Mammary epithelial cell (primary cell): ENCODE measurements at regions not wholly inside any gene's neighbourhood (a gene's known extent, or its start where the extent isn't known, plus 50 kb on each side); places are given as distances from the start of the nearest gene placed in this dataset.
A peak's percentile ranks its signal among the peaks of the same experiment; 100 is the strongest.

Source experiments
- CTCF ChIP-seq, 2 donors: IDR thresholded peaks in 1 of 2; conservative IDR thresholded peaks in 1 of 2; 2 replicates each; pipeline ENCODE4 v1.5.1; 2011 to 2012; ENCODE audit warnings: inconsistent platforms in 2 of 2, low read length in 2 of 2, mild to moderate bottlenecking in 2 of 2, control low read depth in 1 of 2, low read depth in 1 of 2; ENCODE audit not compliant: insufficient read depth in 1 of 2; ENCODE audit errors: extremely low read depth in 1 of 2
- EZH2 ChIP-seq: IDR thresholded peaks from 2 replicates; pipeline ENCODE4 v1.6.1; 2012; ENCODE audit warnings: low read length, inconsistent platforms, borderline replicate concordance

DNA sequence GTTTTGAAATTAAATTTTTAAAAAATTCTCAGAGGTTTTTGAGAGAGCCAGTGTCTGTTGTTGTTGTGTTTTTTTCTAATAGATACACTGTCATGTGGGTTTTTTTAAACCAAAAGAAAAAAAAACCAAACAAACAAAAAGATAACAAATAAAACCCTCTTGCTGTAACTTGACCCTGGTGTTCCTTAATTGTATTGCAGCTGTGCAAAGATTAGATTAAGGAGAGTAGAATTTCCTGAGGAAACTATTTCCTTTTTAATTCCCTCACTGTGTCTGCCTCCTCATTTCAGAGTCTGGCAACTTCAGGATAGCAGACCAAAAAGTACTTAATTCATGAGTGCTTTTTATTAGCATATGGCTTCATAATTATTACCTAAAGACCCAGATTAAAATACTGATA, 281.9 kb downstream of the EPM2A start:
- peak; percentile 36 to 42 for TF ChIP-seq CTCF (conservative IDR thresholded peaks at IDR 0.05 in 1 of 2, IDR thresholded peaks at IDR 0.05 in 1 of 2; ENCODE audit: extremely low read depth in 1 of 2, insufficient read depth in 1 of 2, low read depth in 1 of 2, low read length in 2 of 2)
- TF ChIP-seq EZH2: no peak
